ENCODE measurements at regions not wholly inside any gene's neighbourhood (a gene's known extent, or its start where the extent isn't known, plus 50 kb on each side); places are given as distances from the start of the nearest gene placed in this dataset.

GRCh38 chr5:56585999-56586691 is 229.2 kb upstream of the MAP3K1 start:
- DNase-seq = no peak

GRCh38 chr5:56585461-56585860 is 229.9 kb upstream of the MAP3K1 start:
- DNase-seq = no peak

- no peak for DNase-seq
Observed at GRCh38 chr5:56581426-56581825, 233.9 kb upstream of the MAP3K1 start.

GRCh38 chr5:56580864-56581263 is 234.5 kb upstream of the MAP3K1 start:
- DNase-seq = no peak

- no peak for DNase-seq
Observed at GRCh38 chr5:56575821-56576220, 239.5 kb upstream of the MAP3K1 start.

- no peak for DNase-seq
Observed at GRCh38 chr5:56574778-56575177, 240.6 kb upstream of the MAP3K1 start.

- DNase-seq = no peak
Observed at GRCh38 chr5:56569566-56569965, 245.8 kb upstream of the MAP3K1 start.

GRCh38 chr5:56569076-56569475 is 246.3 kb upstream of the MAP3K1 start:
- DNase-seq = no peak

- no peak for DNase-seq
Observed at GRCh38 chr5:56567278-56567677, 248.1 kb upstream of the MAP3K1 start.

- DNase-seq = no peak
Observed at GRCh38 chr5:56566374-56567249, 248.7 kb upstream of the MAP3K1 start.

GRCh38 chr5:56565644-56566043 is 249.7 kb upstream of the MAP3K1 start:
- DNase-seq = no peak

- DNase-seq = no peak
Observed at GRCh38 chr5:56565283-56565615, 250.1 kb upstream of the MAP3K1 start.

GRCh38 chr5:56564541-56565282 is 250.6 kb upstream of the MAP3K1 start:
- DNase-seq = no peak

GRCh38 chr5:56561455-56561854 is 253.9 kb upstream of the MAP3K1 start:
- DNase-seq = no peak

GRCh38 chr5:56558131-56558745 is 257.1 kb upstream of the MAP3K1 start:
- DNase-seq = no peak

- no peak for DNase-seq
Observed at GRCh38 chr5:56557198-56557597, 258.2 kb upstream of the MAP3K1 start.

- no peak for DNase-seq
Observed at GRCh38 chr5:56552612-56553268, 262.6 kb upstream of the MAP3K1 start.

GRCh38 chr5:56550227-56550626 is 265.1 kb upstream of the MAP3K1 start:
- DNase-seq = no peak

GRCh38 chr5:56549096-56549886 is 266.1 kb upstream of the MAP3K1 start:
- DNase-seq = no peak

GRCh38 chr5:56545016-56545415 is 270.3 kb upstream of the MAP3K1 start:
- DNase-seq = no peak

GRCh38 chr5:56543441-56544388 is 271.6 kb upstream of the MAP3K1 start:
- DNase-seq = no peak

Data from CD4-positive, alpha-beta T cell treated with Interleukin-10 for 1 hour (primary cell).